ENCODE measurements at regions not wholly inside any gene's neighbourhood (a gene's known extent, or its start where the extent isn't known, plus 50 kb on each side); places are given as distances from the start of the nearest gene placed in this dataset.

DNA sequence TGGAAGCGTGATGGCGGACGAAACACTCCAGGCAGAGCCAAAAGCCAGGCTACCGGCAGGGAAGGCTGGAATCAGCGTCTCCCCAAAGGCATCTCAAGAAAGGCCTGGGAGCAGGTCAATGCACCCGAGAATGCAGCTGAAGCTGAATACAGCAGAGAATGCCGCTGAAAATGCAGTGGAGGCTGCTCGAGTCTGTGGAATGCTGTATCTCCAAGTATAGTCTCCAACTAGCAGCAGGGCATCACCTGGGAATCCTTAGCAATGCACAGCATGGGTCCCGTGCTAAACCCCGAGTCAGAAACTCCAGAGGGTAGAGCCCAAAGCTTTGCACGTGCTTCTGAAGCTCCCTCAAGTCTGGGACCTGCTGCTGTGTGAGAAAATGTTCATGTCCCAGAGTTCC, 191.1 kb upstream of the ALKAL2 start:
- DNase-seq = no peak

DNA sequence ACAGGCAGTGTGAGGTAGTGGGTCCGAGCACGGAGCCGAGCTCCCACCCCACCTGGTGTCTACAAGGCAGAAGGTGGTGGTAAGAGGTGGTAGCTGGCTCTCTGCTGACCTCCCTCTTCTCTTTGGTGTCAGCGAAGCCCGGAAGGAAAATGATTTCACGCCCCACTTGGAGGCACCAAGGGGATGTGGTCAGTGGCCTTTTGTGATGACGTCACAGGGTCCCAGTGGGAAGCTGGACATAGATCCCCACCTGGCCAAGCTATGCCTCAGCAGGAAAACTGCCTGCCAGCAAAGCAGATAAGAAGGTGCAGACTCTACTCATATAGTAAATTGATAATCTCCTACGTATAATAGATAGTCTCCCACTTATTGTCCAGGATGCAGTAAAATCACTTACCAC, 183.7 kb upstream of the ALKAL2 start:
- DNase-seq = no peak

DNA sequence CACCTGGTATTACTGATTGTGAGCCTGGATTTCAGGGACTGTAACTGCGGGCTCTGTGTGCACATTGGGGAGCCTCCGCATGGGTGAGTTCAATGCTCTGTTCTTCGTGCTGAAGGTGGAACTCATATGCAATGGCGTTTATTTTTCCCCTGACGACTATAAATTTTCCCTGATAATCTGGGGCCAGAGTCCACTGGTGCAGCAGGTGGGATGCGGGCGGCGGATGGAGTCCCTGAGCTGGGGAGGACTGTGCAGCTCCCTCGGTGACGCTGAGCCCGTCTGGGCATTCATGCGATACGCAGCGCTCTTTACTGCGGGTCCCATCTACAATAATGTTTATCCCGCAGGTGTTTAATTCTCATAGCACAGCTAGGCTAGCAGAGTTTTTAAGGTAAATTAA, 181.6 kb upstream of the ALKAL2 start:
- DNase-seq = no peak

DNA sequence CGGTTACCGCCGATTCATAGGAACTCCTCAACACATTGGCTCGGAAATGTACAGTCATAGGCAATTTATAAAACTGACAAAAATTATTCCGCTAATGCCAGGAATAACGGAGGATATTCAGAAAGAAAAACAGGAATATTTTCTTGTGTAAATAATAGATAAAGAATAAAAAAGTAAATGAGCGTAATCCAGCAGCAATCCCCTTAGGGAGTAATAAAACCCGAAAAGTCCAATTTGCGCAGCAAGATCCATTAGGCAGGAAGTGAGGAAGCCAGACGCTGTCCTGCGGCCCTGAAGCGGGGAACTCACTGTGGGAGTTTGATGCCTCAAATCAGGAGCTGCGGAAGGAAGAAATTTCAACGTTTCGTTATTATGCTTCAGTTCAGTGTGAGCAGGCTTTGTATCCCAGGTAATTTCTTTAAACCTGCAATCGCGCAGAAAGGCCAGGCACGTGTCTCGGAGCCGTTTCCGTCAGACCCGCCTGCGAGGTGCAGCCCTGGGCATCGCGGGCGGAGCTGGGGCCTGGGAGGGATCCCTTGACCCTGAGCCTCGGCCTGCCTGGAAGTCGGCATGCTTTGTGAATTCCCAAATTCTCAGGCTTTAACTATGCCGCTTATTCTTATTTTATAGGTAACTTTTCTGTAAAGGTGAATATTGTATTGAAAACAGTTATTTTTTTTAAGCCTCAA, 180.9 kb upstream of the ALKAL2 start:
- DNase-seq = no peak

DNA sequence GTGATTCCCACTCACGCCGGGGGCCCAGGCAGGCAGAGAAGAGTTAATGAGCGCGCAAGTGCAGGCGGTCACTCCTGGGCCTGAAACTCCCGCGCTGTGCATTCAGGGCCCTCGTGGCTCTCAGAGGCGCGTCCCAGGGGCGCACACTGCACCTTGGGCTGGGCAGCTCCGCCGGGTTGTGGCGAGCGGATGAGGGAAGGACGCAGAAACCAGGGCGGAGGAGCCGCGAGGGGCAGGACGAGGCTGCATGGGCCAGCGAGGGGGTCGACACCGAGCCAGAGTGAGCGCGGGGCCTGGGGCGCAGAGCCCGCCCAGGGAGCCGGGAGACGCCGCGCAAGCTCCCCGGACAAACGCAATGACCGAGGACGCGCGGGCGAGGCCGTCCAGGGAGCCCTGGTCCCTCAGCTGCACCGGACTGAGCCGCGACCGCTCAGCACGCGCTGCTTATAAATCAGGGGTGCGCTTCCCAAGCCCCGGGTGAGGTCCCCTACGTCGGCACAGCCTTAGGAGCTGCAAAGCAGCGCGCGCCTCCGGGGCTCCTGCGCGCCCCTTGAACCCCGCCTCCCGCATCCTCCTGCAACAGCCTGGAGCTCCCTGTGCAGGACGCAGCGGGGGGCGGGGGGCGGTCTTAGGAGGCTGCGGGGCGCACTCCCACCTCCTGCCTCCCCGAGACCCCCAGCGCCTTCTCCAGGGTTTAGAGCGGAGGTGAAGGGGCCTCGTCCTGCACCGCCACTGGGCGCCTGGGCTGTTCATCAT, 180.2 kb upstream of the ALKAL2 start:
- no peak for DNase-seq

DNA sequence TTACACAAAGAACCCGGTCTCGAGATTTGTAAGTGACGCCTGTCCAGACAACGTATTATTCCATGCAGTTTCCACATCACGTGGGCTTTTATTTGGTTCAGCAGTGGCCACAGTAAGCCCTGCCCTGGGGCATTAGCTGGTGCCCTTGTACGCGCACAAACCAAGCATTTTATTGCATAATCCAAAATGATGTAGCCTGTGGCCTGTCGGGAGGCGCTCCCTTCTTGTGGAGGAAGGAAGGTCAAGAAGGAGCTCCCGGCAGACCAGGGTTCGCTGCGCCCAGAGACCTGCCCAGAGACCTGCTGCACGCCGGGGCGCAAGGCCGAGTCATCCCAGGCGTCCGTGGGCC, 179.6 kb upstream of the ALKAL2 start:
- no peak for DNase-seq

DNA sequence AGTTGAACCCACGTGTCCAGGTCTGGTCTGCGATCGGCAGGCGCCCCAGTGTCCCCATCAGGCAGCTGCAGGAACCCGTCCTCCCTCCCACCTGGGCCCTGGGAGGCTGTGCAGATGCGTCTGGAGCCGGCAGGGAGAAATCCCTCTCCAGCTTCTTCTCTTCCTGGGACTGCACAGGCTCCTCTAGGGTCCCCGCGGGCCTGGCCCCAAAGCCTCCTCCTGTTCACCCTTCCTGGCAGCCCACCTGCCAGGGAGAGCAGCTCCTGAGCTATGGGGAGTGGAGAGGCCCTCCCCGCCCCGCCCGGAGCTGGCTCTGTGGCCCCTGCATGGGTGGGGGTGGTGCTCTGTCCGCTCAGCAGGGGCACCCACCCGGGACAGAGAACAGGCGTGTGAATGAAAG, 179.2 kb upstream of the ALKAL2 start:
- DNase-seq = no peak

DNA sequence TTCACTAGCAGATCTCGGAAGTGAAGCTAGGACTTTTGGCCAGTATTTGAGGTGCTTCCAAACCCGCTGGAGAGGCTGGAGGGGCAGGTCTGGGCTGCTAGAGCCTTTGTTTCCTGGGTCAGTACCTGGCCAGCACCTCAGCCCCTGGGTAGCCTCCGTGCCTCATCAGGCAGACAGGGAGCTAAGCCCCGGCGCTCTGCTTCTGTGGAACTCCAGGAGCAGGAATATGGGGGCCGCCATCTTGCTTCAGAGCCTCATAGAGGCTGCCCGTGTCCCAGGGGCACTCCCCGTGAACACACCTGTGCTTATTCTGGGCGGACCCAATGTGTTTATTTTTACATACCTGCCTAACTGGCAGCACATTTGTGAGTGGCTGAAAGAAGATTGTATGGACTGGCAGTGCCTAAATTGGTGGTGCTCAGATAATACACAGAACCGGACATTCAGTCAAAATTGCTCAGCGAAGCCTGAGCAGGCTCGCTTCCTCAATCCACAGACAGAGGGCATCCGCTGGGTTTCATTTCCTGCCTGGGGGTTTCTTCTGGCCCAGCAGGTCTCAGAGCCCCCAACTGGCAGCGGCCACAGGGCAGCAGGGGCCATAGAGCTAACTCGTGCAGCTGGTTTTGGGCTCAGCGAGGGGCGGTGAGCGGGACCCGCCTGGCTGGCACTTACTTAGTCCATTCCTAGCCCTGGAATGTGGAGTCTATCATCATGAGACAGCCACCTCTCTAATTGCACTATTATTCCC, 176.8 kb upstream of the ALKAL2 start:
- DNase-seq = no peak

DNA sequence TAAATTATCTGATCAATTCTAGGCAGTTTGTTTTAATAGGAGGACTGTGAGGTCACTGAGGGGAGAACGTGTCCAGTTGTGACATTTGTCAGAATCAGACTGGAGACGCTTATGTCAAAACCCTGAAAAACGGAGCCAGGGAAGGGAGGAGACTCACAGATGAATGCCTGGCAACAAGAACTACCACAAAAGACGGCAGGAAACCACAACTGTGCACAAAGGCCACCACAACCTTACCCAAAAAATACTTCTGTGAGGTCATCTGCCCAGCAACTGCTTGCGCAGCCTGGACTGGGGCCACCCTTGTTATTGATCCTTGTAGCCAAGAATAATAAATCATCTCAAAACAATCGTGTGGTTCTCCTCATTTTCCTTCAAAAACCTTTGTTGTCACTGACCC, 173.0 kb upstream of the ALKAL2 start:
- DNase-seq = no peak

DNA sequence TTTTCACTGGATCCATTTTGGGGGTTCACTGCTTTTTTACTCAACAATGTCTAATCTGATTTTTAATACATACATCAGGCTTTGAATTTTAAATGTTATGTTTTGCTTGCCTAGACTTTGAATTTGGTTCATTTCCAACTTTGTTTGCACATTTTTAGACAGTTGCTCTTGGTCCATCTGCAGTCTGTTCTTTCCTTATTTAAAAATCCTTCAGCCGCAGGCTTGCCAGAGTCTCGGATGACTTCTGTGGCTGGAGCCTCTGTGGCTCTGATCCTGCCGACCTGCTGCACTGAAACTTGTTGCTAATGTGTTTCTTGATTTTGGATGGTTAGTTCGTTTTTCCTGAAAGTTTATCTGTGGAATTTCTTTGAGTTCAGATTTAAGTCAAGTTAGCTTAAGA, 172.0 kb upstream of the ALKAL2 start:
- no peak for DNase-seq

DNA sequence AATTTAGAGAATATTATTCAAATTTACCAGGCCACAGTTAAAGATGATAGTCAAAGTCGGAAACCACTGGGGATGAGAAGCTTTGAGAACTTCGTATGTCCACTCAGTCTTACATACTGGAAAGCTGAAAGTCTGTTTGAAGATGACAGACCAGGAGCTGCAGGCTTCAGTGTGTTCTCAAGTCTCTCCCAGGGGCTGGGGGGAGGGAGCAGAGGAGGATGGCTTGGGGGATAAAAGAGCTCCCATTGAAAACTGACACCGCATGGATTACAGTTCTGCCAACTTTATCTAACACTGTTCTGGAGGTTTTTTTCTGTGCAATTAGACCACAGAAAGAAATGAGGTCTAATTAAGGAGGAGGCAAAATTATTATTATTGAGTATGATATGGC, 170.5 kb upstream of the ALKAL2 start:
- no peak for DNase-seq

DNA sequence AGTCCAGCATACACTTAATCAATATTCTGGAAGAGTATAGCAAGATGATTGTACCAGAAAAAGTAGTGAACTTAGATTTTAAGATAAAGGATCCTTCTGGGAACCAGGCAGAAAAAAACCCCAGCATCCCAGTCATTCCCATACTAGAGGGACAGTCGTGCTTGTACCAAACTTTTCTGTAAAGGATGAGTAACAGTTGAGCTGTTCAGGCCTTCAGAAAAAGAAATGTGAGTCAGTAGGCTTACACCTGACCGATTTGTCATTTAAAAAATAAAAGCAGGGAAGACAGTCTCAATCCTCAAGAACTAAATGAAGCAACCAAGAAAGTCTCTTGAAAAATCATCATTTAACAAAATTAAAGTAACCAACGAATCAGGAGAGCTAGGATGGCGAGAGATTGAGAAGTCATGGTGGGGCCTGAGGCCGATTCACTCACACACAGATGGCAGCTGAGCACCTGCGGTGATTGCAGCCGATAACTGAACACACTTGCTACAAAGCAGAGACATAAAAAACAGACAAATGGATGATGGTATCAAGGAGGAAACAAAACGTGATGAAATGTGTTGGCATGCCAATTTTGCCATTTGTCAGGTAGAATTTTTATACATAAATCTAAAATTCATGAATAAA, 170.0 kb upstream of the ALKAL2 start:
- DNase-seq = no peak

DNA sequence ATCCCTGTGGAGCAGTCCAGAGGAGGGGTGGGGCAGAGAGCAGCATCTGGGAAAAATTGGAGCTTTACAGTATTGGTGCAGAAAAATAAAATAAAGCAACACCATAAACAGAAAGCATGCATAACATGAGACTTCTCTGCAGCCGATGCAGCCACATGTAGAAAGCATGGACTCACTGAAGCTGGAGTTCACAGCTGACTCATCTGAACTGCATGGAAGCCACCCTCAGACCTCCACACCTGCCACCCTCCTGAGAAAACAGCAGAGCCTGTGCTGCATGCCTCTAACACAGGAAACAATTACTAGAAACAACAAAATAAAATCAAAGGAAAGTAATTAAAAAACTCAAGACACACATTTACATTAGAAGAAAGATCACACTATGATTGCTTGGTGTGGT, 169.4 kb upstream of the ALKAL2 start:
- DNase-seq = no peak

DNA sequence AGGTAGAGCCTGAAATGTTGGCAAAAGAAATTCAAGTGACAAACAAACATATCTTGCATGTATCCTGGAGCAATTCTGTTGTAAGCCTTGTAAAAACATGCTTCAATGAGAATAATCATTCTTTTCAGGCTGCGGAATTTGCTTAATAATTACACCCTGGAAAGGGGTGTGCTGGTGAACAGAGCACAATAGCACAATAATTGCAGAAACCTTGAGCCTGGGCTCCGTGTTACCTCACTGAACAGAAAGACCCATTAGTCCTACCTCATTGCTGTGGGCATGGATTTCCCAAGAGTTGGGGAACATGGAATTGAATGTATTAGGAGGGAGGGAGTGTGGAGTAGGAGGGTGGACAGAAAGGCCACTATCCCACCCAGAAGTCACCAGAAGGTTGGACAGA, 168.0 kb upstream of the ALKAL2 start:
- DNase-seq = no peak

DNA sequence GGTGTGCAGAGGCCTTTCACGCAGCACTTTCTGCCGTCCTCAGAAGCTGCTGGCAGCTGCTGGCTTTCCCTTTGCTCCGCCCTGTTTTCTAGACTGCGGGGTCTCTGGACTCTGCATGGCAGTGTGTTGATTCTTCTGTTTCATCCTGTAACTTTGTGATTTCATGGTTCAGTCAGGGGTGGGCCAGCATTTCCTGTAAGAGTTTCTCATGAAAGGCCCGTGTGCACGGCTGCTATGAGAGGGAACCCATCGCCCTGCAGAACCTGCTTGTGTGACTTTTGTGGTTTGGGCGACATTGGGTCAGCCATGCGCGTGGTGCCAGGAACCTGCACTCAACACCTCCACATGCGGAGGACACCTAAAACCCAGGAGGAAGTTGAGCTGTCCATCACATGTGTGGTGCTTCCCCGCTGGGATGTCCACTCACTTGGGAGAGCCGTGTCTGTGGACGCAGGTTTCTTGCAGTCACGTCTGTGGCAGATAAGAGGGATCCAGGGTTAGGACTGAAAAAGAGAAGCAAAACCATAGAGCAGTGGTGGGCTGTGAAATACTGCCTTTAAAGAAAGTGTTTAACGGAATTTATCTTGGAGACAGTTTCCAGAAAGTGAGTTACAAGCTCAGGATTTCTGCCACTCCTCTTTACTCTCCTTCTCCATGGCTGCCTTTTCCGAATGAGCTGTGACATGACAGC, 167.3 kb upstream of the ALKAL2 start:
- no peak for DNase-seq

DNA sequence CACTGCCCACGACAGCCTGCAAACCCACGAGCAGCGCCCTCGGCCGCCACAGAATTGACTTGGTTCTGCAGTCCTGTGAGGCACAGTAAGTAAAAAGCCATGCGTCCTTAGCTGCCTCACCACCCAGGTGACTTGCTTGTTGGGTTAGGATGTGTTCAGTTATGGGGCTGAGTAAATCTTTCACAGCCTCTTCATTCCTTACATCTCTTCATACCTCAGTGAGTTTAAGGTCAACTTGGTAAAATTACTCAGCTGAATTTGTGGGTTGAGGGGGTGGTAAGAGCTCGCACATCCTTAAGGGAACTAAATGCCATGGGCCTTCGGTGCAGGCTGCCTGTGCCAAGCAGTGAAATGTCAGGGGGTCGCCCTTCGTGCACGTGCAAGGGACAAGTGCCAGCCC, 165.2 kb upstream of the ALKAL2 start:
- no peak for DNase-seq

DNA sequence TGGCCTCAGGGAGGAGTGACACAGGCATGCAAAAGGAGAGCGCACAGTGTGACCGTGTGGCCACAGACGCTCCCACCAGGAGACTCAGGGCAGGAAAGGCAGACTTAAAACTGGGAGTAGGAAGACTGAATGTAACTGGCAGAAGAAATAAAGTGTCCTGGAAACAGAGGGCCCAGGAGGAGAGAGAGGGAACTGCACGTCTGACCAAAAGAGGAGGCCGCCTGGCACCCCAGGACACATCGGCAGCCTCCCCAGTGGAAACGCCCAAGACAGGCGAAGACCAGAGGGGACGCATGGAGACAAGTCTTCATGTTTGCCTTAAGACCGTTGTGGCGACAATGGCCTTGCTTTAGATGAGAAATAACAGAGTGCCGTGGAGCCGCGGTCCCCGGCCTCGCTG, 163.6 kb upstream of the ALKAL2 start:
- no peak for DNase-seq

DNA sequence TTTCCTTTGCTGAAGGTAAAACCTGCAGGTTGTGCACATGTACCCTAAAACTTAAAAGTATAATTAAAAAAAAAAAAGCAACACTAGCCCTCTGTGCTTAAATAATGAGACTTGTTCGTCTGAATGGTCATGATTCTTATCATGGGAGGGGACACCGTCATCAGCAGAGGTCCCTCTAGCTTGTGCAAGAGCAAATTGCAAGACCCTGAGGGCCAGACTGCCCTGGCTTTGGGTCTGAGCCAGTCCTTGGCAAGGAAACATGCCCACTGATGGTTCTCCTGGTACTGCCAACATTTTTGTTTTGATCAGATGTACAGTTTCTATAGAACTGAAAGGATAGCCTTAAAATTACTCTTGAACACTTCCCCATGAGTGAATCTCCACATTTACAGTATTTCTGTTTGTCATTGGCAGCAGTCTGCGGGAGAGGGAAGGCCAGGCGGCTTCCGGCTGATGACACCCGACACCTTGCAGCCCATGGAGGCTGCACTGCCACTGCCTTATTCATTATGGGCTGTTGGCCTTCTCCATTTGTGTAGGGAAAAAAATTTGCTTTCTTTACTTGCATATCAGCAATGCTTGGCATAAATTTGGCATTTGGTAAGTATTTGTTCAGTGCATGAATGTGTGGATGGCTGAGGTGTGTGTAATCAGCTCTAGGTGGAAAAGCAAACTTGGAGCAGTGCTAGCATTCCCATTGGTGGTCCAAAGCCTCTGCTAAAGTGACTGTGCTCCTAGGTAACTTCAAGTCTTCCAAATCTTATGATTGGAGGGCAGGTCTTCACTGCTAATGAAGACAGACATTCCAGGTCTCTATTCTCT, 161.6 kb upstream of the ALKAL2 start:
- DNase-seq = no peak

DNA sequence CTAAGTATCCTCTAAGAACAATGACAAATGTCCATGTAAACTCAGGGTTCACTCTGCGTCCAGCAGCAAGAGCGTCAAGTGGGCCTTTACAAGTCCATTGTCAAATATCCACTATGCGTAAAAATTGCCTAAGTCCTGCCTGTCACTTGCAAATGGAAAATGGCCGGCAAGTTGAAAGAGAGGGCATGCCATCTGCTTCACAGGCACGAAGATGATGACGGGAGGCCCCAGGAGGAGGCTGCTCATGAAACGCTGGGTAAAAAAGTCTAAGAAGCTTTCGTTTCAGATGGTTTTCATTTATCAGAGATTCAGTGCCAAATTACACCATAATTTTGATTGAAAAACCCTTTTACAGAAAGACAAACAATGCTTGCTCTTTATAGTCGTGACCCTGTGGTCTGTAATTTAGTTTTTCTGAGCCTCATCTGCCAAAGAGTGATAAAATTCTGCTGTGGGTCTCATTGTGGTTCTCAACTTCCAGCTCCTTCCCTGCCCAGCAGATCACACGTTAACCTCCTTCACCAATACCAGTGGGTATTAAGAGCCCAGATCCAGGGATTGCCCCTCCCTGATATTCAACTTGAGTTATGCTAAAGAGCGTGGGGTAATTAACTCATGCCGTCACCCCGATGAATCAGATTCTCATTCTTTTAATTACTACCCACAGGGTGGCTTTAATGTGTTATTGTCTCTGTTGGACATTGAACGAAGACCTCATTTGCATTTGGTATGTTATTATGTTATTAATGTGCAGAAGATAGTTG, 160.2 kb upstream of the ALKAL2 start:
- DNase-seq = no peak

DNA sequence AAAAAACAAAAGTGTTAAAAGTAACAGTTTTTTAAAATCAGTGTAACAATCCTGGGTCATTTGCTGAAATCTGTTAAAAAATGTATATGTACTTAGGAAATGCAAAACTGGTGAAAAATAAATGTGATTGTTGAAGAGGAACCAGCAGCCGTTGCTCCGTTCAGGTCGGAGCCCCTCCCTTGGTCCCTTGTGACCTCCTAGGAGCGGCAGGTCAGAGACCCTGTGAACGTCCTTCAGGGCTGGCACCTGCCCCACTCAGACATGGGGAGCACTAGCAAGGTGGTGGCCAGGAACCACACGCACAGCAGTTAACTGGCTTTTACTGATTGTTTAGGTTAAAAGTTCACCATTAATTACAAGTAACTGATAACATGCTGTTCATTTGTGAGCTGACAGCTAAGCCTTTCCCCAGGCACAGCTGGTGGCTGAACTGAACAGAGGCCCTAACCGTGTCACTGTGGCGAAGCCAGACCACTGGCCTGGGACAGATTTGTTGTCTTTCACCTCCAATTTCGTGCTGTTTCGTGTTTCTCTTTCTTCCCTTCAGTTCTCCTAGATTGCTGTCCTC, 159.2 kb upstream of the ALKAL2 start:
- no peak for DNase-seq

DNA sequence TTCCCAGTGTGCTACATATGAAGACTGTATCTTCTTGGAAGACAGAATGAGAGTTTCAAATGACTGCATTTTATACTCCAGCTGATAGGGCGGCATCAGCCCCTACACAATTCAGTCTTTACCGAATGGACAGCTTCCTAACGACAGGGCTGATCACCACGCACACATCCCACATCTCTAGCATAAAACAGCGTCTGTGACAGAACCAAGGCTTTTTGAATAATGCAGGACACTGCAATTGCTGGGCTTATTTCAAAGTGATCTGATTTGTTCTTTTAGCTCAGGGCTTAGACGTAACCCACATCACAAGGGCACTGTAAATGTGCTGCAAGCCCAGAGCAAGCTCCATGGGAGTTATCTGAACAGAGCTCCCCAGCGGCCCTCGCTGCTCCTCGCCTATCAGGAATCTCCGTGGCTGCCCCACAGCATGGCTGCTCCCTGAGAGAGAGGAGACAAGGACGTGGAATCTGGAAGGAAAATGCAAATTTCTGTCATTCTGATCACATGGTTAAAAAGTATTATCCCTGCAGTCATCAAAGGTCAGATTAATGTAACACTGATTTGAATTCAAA, 158.5 kb upstream of the ALKAL2 start:
- no peak for DNase-seq
